H9 (cell line): ENCODE measurements at regions not wholly inside any gene's neighbourhood (a gene's known extent, or its start where the extent isn't known, plus 50 kb on each side); places are given as distances from the start of the nearest gene placed in this dataset.

ENCODE experiments used
- DNase-seq: peaks from one replicate; pipeline ENCODE4 v3.0.0-alpha.2; 2017
- H2AFZ ChIP-seq: one replicate; pipeline ENCODE4 v1.6.1; 2013; ENCODE audit warnings: mild to moderate bottlenecking, low read length, control low read depth, moderate library complexity
- H2AK5ac ChIP-seq: 2 replicates; pipeline ENCODE4 v1.6.1; 2013; ENCODE audit warnings: low read length, control low read depth, mixed read lengths; ENCODE audit not compliant: insufficient read length
- H2BK120ac ChIP-seq: one replicate; pipeline ENCODE4 v1.6.1; 2013; ENCODE audit warnings: low read depth, mild to moderate bottlenecking, low read length, control low read depth, inconsistent platforms; ENCODE audit not compliant: poor library complexity, severe bottlenecking
- H2BK12ac ChIP-seq: 2 replicates; pipeline ENCODE4 v1.6.1; 2013; ENCODE audit warnings: low read length, control low read depth, mixed read lengths, low read depth; ENCODE audit not compliant: insufficient read length
- H2BK15ac ChIP-seq: 2 replicates; pipeline ENCODE4 v1.6.1; 2013; ENCODE audit warnings: low read depth, low read length, control low read depth
- H2BK20ac ChIP-seq: one replicate; pipeline ENCODE4 v1.6.1; 2013; ENCODE audit warnings: low read depth, mild to moderate bottlenecking, low read length, control low read depth, inconsistent platforms; ENCODE audit not compliant: poor library complexity, severe bottlenecking
- H2BK5ac ChIP-seq: 2 replicates; pipeline ENCODE4 v1.6.1; 2013; ENCODE audit warnings: low read length, control low read depth, mixed read lengths; ENCODE audit not compliant: insufficient read length
- H3K14ac ChIP-seq: 2 replicates; pipeline ENCODE4 v1.6.1; 2013; ENCODE audit warnings: low read length, control low read depth; ENCODE audit not compliant: insufficient read depth
- H3K18ac ChIP-seq: 2 replicates; pipeline ENCODE4 v1.6.1; 2013; ENCODE audit warnings: low read depth, mild to moderate bottlenecking, mixed read lengths, low read length, control low read depth; ENCODE audit not compliant: insufficient read length
- H3K23ac ChIP-seq: 2 replicates; pipeline ENCODE4 v1.6.1; 2013; ENCODE audit warnings: low read length, control low read depth, mixed read lengths, low read depth; ENCODE audit not compliant: insufficient read length
- H3K23me2 ChIP-seq: 2 replicates; pipeline ENCODE4 v1.6.1; 2013; ENCODE audit warnings: low read depth, mild to moderate bottlenecking, mixed read lengths, low read length, control low read depth; ENCODE audit not compliant: insufficient read length, poor library complexity, severe bottlenecking
- H3K27ac ChIP-seq: 2 replicates; pipeline ENCODE4 v1.5.1; 2013; ENCODE audit warnings: low read length, control low read depth, mixed read lengths, low read depth; ENCODE audit not compliant: insufficient read length
- H3K27me3 ChIP-seq: 2 replicates; pipeline ENCODE4 v1.6.1; 2013; ENCODE audit warnings: low read length, control low read depth, inconsistent platforms; ENCODE audit not compliant: insufficient read depth
- H3K4ac ChIP-seq: 2 replicates; pipeline ENCODE4 v1.6.1; 2013; ENCODE audit warnings: low read depth, mild to moderate bottlenecking, control low read depth, inconsistent platforms, low read length, moderate library complexity
- H3K4me1 ChIP-seq: 2 replicates; pipeline ENCODE4 v1.6.1; 2013; ENCODE audit warnings: low read length, control low read depth, inconsistent platforms; ENCODE audit not compliant: insufficient read depth
- H3K4me2 ChIP-seq: 2 replicates; pipeline ENCODE4 v1.6.1; 2013; ENCODE audit warnings: low read length, control low read depth, mixed read lengths; ENCODE audit not compliant: insufficient read length, insufficient read depth
- H3K56ac ChIP-seq: 2 replicates; pipeline ENCODE4 v1.6.1; 2013; ENCODE audit warnings: low read depth, mild to moderate bottlenecking, mixed read lengths, low read length, control low read depth; ENCODE audit not compliant: insufficient read length
- H3K79me1 ChIP-seq: 2 replicates; pipeline ENCODE4 v1.6.1; 2013; ENCODE audit warnings: low read depth, mild to moderate bottlenecking, moderate library complexity, low read length, control low read depth, inconsistent platforms; ENCODE audit not compliant: insufficient read depth, poor library complexity, severe bottlenecking
- H3K79me2 ChIP-seq: 2 replicates; pipeline ENCODE4 v1.6.1; 2013; ENCODE audit warnings: low read length, control low read depth, inconsistent platforms; ENCODE audit not compliant: insufficient read depth
- H3K9ac ChIP-seq: 2 replicates; pipeline ENCODE4 v1.6.1; 2013; ENCODE audit warnings: low read length, control low read depth, mixed read lengths; ENCODE audit not compliant: insufficient read length; ENCODE audit errors: extremely low read depth
- H3K9me3 ChIP-seq: one replicate; pipeline ENCODE4 v1.6.1; 2013; ENCODE audit warnings: low read depth, low read length, inconsistent platforms; ENCODE audit not compliant: control insufficient read depth
- H3T11ph ChIP-seq: one replicate; pipeline ENCODE4 v1.6.1; 2013; ENCODE audit warnings: mild to moderate bottlenecking, low read length, control low read depth, inconsistent platforms
- H4K20me1 ChIP-seq: one replicate; pipeline ENCODE4 v1.6.1; 2013; ENCODE audit not compliant: control insufficient read depth, insufficient read length, insufficient read depth
- H4K5ac ChIP-seq: 2 replicates; pipeline ENCODE4 v1.6.1; 2013; ENCODE audit warnings: low read depth, mild to moderate bottlenecking, mixed read lengths, low read length, control low read depth; ENCODE audit not compliant: insufficient read length
- H4K8ac ChIP-seq: replicated peaks from 2 replicates; pipeline ENCODE4 v1.6.1; 2013; ENCODE audit warnings: low read length, control low read depth, mixed read lengths, low read depth; ENCODE audit not compliant: insufficient read length
- H4K91ac ChIP-seq: 2 replicates; pipeline ENCODE4 v1.6.1; 2013; ENCODE audit warnings: low read depth, mild to moderate bottlenecking, moderate library complexity, mixed read lengths, low read length, control low read depth; ENCODE audit not compliant: insufficient read length
- H3K27ac Mint-ChIP-seq, 3 experiments: 2 replicates in 2 of 3; 3 replicates in 1 of 3; pipeline ENCODE4 v1.8.0; 2020 to 2021; ENCODE audit warnings: mixed read lengths in 3 of 3, mild to moderate bottlenecking in 1 of 3, moderate library complexity in 1 of 3
- H3K27me3 Mint-ChIP-seq: 2 replicates; pipeline ENCODE4 v1.8.0; 2021; ENCODE audit warnings: low read depth, mild to moderate bottlenecking, moderate library complexity, mixed read lengths
- H3K36me3 Mint-ChIP-seq, 3 experiments: 2 replicates in 2 of 3; 3 replicates in 1 of 3; pipeline ENCODE4 v1.8.0; 2020 to 2021; ENCODE audit warnings: low read depth in 3 of 3, mixed read lengths in 3 of 3; ENCODE audit not compliant: insufficient read depth in 1 of 3
- H3K4me1 Mint-ChIP-seq, 2 experiments: 2 replicates each; pipeline ENCODE4 v1.8.0; 2020; ENCODE audit warnings: mixed read lengths in 2 of 2
- H3K4me3 Mint-ChIP-seq, 2 experiments: 2 replicates in 1 of 2; 3 replicates in 1 of 2; pipeline ENCODE4 v1.8.0; 2020 to 2021; ENCODE audit warnings: mild to moderate bottlenecking in 2 of 2, mixed read lengths in 2 of 2, moderate library complexity in 1 of 2
- H3K9me3 Mint-ChIP-seq, 2 experiments: 2 replicates in 1 of 2; 3 replicates in 1 of 2; pipeline ENCODE4 v1.8.0; 2020; ENCODE audit warnings: mild to moderate bottlenecking in 2 of 2, mixed read lengths in 2 of 2, moderate library complexity in 1 of 2
- WGBS: extraction: QIAGEN DNeasy Blood & Tissue Kit; methylation state at CpG from one replicate; pipeline ENCODE4 v1.1.7; 2013; ENCODE audit warnings: missing lambda C conversion rate, low lambda C conversion rate, mixed read lengths; ENCODE audit not compliant: insufficient read length; ENCODE audit errors: extremely low coverage; 5-methylcytosine and 5-hydroxymethylcytosine counted together
- TF ChIP-seq, protein P1 (sequence below): fragments of 200-600 bp; sonication (generic); conservative IDR thresholded peaks from 3 replicates; pipeline ENCODE4 v1.8.0; 2021; ENCODE audit warnings: antibody characterized with exemption, mild to moderate bottlenecking

DNA sequence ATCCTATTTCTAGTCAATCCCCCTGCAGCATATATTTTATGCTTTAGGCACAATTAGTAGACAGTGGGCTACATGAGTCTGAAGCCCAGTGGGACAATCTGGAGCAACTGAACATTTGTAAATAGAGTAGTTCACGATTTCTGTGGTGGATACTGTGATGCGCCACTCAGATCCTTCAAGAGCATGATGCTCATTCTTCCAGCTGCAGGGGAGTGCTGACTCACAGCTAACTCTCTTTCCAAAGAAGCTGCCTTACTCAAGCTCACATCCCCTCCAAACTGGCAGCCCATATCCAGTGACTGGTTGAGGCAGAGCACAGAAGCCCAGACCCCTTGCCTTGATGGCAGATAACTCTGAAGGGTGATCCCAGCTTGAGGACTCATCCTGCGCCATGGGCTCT, 224.2 kb upstream of the EEA1 start:
- no peak overlapping the region for H2BK5ac ChIP-seq
- Mint-ChIP-seq H3K36me3 (peaks cover 0 to 6% (median 6%) of the 10 kb centered on the region in 3 experiments; a peak in 4 of 7 replicates), H3K4me1 (0 out of 4 replicates have a peak, but pooled peaks cover 0 to 2% of the 10 kb centered on the region in 2 experiments), H3K4me3 (no peak overlapping the region), H3K9me3 (peaks cover 12 to 13% of the 10 kb centered on the region in 2 experiments), H3K27me3 (no peaks in the 10 kb centered on the region; the same call in 1 of the 2 replicates), H3K27ac (no peak overlapping the region)
- no peak overlapping the region for H3K4me2 ChIP-seq
- no peaks in the 10 kb centered on the region for H3K23me2 ChIP-seq
- no peak overlapping the region for H2BK20ac ChIP-seq
- no peak overlapping the region for H3K14ac ChIP-seq
- H3K23ac ChIP-seq: no peak overlapping the region
- H3K27ac ChIP-seq: no peak overlapping the region
- no peak overlapping the region for H3K9ac ChIP-seq
- no peak overlapping the region for H2BK12ac ChIP-seq
- no peak overlapping the region for H2AK5ac ChIP-seq
- no peak overlapping the region for H4K5ac ChIP-seq
- no peak overlapping the region for H2AFZ ChIP-seq
- DNase-seq: no peak
- H3K4me1 ChIP-seq: no peaks in the 10 kb centered on the region
- no peaks in the 10 kb centered on the region for H3K79me1 ChIP-seq
- TF ChIP-seq, protein P1, sequence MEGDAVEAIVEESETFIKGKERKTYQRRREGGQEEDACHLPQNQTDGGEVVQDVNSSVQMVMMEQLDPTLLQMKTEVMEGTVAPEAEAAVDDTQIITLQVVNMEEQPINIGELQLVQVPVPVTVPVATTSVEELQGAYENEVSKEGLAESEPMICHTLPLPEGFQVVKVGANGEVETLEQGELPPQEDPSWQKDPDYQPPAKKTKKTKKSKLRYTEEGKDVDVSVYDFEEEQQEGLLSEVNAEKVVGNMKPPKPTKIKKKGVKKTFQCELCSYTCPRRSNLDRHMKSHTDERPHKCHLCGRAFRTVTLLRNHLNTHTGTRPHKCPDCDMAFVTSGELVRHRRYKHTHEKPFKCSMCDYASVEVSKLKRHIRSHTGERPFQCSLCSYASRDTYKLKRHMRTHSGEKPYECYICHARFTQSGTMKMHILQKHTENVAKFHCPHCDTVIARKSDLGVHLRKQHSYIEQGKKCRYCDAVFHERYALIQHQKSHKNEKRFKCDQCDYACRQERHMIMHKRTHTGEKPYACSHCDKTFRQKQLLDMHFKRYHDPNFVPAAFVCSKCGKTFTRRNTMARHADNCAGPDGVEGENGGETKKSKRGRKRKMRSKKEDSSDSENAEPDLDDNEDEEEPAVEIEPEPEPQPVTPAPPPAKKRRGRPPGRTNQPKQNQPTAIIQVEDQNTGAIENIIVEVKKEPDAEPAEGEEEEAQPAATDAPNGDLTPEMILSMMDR: no peak
- H3K79me2 ChIP-seq: no peaks in the 10 kb centered on the region
- H3K4ac ChIP-seq: no peak overlapping the region
- no peaks in the 10 kb centered on the region for H3K9me3 ChIP-seq
- H4K8ac ChIP-seq: no peak overlapping the region
- H2BK15ac ChIP-seq: no peak overlapping the region
- no peak overlapping the region for H3K56ac ChIP-seq
- no CpG with 5 or more reads among the region's 3 CpGs for WGBS
- H3K27me3 ChIP-seq: no peaks in the 10 kb centered on the region
- no peak overlapping the region for H2BK120ac ChIP-seq
- no peak overlapping the region for H4K91ac ChIP-seq
- no peak overlapping the region for H3T11ph ChIP-seq
- no peak overlapping the region for H3K18ac ChIP-seq
- H4K20me1 ChIP-seq: no peaks in the 10 kb centered on the region
